GM12801 (cell line): ENCODE measurements at regions not wholly inside any gene's neighbourhood (a gene's known extent, or its start where the extent isn't known, plus 50 kb on each side); places are given as distances from the start of the nearest gene placed in this dataset.

Source experiments
- TF ChIP-seq, protein P1 (sequence below): IDR thresholded peaks from one replicate; pipeline ENCODE4 v1.5.1; 2011; ENCODE audit warnings: control low read depth; ENCODE audit not compliant: insufficient read length; ENCODE audit errors: extremely low read depth

DNA sequence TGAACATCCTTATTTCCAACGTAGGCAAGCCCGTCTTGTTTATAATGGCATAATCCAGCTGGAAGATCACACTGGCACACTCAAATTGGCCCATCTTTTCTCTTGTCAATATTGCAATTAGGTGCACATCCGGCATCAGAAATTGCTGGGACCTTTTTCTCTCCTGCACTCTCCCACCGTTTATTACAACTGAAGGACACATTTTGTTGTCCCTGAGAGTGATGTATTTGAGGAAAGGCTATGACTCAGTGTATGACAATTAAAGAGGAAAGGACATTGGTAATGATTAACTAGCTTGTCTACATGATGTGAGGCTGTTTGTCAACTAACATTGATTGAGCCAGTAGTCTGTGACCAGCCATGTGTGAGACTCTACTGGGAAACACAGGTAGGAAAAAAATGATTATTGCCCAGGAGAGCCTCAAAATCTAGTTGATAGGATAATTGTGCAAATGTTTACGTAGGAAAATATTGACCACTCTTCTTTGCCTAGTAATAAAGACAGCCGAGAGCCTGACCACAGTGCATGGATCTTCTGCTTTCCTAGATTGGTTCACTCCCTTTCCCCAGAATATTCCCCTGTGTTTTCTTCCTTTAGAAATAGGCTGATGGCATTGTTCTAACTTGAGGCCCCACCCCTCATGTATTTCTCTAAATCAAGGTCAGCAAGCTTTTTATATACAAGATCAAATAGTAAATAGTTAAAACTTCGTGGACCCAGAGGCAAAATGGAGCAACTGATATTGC, 230.0 kb upstream of the BTBD3 start:
- TF ChIP-seq, protein P1, sequence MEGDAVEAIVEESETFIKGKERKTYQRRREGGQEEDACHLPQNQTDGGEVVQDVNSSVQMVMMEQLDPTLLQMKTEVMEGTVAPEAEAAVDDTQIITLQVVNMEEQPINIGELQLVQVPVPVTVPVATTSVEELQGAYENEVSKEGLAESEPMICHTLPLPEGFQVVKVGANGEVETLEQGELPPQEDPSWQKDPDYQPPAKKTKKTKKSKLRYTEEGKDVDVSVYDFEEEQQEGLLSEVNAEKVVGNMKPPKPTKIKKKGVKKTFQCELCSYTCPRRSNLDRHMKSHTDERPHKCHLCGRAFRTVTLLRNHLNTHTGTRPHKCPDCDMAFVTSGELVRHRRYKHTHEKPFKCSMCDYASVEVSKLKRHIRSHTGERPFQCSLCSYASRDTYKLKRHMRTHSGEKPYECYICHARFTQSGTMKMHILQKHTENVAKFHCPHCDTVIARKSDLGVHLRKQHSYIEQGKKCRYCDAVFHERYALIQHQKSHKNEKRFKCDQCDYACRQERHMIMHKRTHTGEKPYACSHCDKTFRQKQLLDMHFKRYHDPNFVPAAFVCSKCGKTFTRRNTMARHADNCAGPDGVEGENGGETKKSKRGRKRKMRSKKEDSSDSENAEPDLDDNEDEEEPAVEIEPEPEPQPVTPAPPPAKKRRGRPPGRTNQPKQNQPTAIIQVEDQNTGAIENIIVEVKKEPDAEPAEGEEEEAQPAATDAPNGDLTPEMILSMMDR, result no peak

DNA sequence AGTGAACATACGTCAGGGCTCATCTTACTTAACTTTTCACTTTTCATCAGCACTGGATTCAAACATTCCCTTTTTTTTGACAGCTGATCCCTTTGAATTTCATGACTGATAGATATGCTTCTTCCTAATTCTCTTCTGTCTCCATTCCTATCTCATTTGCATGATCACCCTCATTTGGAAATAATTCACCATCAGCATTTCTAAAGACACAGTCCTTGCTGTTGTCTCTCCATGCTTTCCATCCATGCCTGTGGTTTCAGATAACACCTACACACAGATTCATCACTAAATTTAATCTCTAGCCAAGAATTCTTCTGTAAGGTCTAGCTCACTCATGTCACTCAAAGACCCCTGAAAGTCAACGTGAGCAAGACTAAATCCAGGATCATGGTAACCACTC, 228.4 kb upstream of the BTBD3 start:
- TF ChIP-seq, protein P1, result no peak

DNA sequence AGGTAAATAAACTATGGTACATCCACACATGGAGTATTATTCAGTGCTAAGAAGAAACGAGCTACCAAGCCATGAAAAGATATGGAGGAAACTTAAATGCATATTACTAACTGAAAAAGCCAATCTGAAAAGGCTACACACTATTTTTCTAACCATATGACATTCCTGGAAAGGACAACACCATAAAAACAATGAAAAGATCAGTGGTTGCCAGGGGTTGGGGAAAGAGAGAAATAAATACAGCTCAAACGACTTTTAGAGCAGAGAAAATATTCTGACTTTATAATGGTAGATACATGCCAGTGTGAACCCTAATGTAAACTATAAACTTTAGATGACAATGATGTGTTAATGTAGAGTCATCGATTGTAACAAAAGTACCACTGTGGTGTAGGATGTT, 225.9 kb upstream of the BTBD3 start:
- TF ChIP-seq, protein P1, result no peak

DNA sequence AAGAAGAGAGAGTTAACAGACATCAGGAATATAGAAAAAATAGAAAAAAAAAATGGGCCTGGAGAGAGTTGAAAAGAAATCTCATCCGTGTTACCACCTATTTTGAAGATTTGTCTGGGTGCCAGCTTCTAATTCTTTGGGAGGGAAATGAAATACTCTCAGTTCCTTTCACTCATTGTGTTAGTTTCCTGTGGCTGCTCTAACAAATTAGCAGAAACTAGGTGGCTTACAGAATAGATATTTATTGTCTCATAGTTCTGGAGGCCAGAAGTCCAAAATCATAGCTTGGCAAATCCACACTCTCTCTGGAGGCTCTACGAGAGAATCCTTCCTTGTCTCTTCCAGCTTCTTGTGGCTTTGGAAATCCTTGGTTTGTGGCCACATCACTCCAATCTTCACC, 225.1 kb upstream of the BTBD3 start:
- TF ChIP-seq, protein P1, result no peak

DNA sequence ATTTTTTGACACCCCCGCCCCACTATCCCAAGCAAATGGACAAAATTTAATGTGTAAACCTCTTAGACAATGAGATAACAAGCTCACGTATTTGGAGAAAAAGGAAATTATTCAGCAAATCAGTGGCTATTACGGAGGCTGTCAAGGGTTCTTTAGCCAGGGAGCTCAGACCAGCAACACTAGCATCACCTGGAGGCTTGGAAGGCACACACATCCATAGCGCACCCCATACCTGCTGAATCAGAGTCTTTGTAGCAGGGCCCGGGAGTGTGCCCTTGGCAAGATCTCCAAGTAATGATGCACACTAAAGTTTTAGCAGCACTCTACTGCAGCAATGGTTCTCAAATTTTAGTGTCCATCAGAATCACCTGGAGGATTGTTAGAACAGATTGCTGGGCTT, 223.2 kb upstream of the BTBD3 start:
- TF ChIP-seq, protein P1, result no peak

DNA sequence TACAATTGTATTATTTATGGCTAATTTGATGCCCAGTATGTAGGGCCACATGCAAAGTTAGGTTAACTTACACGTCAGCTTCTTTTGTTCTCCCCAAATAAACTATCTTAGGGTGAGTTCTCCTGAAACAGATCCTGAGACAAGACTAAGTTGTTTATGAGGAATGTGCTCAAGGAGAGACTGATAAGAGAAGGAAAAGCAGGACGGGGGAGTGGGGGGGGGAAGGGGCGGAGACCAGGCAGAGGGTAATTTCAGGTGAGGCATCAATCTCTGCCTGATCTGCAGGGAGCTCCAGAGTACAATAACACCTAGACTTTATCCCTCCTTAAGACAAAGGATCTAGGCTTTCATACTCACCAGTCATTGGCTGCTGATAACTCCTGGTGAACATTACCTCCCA, 220.6 kb upstream of the BTBD3 start:
- TF ChIP-seq, protein P1, result no peak

DNA sequence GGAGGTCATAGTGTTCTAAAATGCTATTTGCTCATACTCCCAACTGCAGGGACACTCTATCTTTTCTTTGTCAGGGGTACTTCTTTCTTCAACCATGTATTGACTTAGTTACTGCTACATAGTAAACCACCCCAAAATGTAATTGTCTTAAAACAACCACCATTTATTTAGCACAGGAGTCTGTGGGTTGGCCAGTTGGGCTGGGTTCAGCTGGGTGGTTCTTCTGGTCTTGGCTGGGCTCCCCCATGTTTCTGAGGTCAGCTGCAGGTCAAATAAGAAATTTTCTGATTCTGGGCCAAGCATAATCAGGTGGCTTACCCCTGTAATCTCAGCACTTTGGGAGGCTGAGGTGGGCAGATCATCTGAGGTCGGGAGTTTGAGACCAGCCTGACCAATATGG, 220.0 kb upstream of the BTBD3 start:
- TF ChIP-seq, protein P1, result no peak

DNA sequence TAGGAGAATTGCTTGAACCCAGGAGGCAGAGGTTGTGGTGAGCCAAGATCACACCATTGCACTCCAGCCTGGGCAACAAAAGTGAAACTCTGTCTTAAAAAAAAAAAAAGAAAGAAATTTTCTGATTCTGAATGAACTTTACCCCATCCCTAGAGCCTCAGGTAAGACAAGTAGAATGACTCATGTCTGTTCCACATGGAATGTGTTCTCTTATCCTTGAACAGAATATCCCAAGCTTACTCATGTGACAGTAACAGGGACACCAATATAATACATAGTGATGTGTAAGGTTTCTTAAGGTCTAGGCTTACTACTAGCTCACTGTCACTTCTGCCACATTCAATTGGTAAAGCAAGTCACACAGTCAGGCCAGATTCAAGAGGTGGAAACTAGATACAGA, 219.6 kb upstream of the BTBD3 start:
- TF ChIP-seq, protein P1, result no peak
